Occipital lobe (tissue), 1 donor: ENCODE measurements at regions not wholly inside any gene's neighbourhood (a gene's known extent, or its start where the extent isn't known, plus 50 kb on each side); places are given as distances from the start of the nearest gene placed in this dataset.

Experiments used
- DNase-seq: peaks from one replicate; lab custom pipeline; 2025; lab: John Stamatoyannopoulos, UW

DNA sequence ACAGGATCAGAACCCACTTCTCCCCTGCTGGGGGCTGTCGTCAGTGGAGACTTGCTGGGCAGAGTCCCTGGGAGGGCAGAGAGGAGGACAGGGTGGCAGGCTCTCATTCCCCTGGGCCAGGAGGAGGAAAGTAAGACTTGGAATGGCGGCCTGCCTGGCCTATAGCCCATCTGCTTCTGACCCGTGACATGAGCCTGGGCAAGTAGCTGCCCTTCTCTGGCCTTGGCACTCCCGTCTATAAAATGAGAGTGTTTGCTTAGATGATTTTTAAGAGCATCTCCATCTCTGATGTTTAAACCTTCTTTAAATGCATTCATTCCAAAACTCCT, 173.0 kb downstream of the DDX1 start:
- DNase-seq, result no peak

DNA sequence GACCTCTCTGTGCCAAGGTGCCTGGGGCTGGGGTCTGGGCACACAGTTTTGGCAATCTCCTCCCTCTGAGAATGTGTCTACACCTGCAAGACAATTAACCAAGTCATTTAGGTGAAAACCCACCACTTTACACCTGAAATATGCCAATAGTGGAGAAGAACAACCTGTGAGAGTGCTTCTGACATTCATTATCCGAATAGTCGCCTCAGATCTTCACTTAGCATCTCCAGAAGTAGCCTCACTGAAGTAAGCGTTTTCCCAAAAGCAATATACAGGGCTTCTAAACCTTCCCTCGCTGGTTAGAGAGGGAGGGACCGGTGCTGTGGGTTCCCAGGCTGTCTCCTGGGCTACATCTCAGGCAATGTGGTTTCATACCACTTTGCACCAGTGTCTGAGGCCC, 173.5 kb downstream of the DDX1 start:
- no peak for DNase-seq

- DNase-seq, result no peak
Observed at GRCh38 chr2:15765686-15766302, 174.1 kb downstream of the DDX1 start.

DNA sequence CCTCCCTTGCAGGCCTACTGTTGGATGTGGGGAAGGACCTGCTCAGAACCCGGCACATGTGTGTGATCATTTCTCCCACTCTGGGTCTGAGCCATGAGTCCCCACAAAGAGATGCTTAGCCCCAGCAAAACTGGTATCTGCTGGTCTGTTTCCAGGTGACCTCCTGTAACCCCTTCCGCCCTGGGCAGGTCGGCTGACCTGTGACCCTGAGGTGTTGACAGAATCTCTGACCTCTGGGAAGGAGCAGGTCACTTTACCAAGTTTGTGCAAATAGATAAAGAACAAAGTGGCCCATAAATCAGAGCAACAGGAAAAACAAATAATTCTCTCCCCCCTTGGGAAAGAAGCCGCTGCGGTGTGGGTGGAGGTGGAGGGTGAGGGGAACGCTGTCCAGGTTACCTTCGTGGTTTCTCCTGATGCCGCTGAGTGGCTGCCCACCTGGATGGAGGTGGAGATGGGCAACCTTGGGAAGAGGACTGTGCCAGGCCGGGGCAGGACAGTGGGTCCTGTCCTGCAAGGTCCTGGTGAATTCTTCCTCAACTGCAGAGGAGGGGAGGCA, 174.0 kb upstream of the MYCN start:
- no peak for DNase-seq

DNA sequence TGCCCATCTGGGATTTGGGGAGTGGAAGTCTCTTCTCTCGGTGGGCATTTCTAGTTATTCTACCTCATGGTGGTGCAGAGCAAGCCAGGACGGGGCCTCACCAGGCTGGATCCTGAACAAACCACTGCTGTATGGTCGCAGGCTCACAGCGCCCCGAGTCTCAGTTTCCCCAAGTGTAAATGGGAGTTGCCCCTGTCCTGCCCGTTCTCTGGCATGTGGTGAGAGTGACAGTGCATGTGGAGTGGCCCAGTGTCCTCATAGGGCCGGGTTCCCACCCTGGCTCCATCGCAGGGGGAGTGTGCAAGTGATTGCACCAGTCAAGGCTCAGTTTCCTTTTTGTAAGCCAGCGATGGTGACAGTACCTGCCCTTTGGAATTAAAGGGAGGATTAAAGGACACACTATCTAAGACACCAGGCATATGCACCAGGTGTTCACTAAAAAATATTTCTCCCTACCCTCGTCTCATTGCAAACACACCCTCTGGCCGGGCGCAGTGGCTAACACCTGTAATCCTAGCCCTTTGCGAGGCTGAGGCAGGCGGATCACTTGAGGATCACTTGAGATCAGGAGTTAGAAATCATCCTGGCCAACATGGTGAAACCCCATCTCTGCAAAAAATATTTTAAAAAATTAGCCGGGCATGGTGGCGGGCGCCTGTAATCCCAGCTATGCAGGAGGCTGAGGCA, 173.3 kb upstream of the MYCN start:
- no peak for DNase-seq

- DNase-seq, result no peak
Observed at GRCh38 chr2:15767679-15768078, 172.7 kb upstream of the MYCN start.

DNA sequence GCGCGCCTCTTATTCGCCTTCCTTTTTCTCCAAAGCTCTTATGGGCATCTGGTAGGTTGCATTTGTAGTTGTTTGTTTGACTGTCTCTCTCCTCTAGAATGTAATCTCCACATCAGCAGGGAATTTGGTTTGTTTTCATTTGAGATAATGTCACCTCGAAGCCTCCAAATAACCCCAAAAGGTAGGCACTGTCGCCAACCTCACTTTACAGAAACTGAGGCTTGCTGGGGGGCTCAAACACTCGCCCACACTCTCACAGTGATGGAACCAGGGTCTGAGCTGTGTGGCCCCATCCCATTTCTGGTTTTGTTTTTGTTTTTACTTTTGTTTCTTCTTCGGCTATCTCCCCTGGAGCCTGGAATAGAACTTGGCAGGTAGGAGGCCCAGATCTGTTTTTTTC, 172.2 kb upstream of the MYCN start:
- DNase-seq, result no peak

DNA sequence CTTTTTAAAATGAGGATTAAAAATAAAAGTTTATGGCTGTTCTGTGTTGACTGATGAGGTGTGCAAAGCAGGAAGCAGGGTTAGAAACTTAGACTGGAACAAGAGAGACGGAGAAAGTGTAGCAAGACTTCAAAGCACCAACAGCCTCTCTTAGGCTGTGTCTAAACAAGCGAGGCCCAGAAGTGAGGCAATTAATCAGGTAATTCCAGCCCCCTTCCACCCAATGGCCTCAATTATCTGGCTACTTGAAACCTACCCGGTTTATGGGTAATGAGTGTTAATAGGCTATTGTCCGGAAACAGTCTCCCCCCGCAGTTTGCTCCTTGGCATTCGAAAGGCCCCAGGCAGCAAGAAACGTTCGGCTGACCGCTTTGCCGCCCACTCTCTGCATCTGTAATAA, 171.7 kb upstream of the MYCN start:
- DNase-seq, result no peak

GRCh38 chr2:15769235-15769634, 171.1 kb upstream of the MYCN start:
- DNase-seq, result no peak

- no peak for DNase-seq
Observed at GRCh38 chr2:15769676-15770547, 170.4 kb upstream of the MYCN start.

DNA sequence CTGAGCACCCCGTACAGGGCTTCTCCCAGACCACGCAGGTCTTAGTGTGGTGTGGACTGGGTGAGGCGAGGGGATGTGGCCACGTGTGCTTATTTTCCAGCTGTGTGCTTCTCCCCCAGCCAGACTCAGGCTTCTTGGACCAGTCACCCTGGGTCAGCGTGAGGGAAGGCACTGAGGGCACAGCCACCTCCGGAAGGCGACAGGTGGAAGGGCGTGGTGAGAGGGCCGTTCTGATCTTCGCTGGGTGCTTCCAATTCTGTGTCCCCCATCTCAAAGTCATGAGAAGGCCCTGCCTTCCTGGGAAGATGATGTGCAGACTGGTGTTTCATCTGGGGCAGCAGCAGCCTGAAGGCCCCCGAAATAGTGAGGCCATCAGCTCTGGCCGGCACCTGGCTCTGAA, 169.7 kb upstream of the MYCN start:
- no peak for DNase-seq

- DNase-seq, result no peak
Observed at GRCh38 chr2:15771124-15771523, 169.2 kb upstream of the MYCN start.

GRCh38 chr2:15772086-15772595, 168.2 kb upstream of the MYCN start:
- no peak for DNase-seq

- DNase-seq, result no peak
Observed at GRCh38 chr2:15772681-15773080, 167.7 kb upstream of the MYCN start.

DNA sequence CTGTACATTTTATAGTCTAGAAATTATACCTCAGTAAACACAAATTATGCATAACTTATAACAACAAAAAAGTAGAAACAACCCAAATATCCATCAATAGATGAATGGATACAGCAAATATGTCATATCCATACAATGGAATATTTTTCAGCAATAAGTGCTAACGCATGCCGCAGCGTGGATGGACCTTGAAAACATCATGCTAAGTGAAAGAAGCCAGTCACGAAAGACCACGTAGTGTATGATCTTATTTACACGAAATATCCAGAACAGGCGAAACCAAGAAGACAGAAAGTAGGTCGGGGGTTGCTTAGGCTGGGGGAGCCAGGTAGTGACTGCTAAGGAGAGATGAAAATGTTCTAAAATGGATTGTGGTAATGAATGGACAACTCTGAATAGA, 167.1 kb upstream of the MYCN start:
- no peak for DNase-seq

GRCh38 chr2:15773846-15774245, 166.5 kb upstream of the MYCN start:
- DNase-seq, result no peak

DNA sequence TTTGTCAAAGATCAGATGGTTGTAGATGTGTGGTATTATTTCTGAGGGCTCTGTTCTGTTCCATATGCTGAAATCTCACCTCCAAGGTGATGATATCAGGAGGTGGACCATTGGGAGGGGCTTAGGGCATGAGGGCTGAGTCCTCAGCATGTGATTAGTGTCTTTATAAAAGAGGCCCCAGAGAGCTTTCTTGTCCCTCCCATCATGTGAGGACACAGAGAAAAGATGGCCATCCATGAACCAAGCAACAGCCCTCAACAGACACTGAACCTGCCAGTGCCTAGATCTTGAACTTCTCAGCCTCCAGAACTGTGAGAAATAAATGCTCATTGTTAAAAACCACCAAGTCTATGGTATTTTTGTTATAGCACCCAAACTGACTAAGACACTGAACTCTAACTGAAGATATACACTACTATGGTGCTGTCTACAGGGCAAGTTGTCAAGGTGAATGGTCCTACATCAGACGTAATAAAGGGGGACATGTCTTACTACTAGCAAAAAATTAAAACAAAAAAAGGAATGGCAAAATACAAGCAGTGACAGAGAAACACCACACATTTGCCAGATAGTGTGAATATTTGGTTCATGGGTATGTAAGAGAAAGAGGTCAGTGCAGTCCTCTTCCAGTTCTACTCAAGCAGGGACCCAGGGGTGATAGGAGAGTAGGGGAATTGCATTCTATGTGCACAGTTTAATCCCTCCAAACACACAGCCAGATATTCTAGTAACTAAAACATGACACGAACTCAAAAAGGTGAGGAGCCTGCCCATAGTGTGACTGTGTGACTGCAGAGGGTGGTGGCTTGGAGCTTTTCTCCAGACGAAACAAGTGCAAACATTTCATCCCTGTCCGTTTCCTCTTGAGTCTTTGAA, 164.4 kb upstream of the MYCN start:
- no peak for DNase-seq

- DNase-seq, result no peak
Observed at GRCh38 chr2:15776629-15776919, 163.8 kb upstream of the MYCN start.

- DNase-seq, result no peak
Observed at GRCh38 chr2:15776992-15777702, 163.2 kb upstream of the MYCN start.

DNA sequence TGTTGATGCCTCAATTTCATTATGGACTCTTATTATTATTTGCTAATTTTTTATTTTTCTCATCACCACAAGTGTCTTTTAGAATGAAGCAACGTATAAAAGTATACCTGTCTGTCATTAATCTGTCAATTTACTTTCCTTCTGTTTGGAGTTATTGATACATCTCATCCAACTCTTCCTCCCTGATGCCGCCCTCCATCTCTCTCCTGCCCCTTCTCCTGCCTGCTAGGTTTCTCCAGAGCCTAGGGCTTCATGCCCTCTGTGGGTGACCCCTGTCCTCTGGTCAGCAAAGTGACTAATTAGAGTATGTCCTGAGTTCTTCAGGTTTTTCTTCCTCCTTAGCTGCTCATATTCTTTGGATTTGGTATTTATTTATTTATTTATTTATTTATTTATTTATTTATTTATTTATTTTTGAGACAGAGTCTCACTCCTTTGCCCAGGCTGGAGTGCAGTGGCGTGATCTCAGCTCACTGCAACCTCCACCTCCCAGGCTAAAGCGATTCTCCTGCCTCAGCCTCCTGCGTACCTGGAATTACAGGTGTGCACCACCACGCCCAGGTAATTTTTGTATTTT, 162.5 kb upstream of the MYCN start:
- DNase-seq, result no peak
